B cell (primary cell): ENCODE measurements at regions not wholly inside any gene's neighbourhood (a gene's known extent, or its start where the extent isn't known, plus 50 kb on each side); places are given as distances from the start of the nearest gene placed in this dataset.

Experiments used
- ATAC-seq: fragments of 200-7000 bp; cut with Tn5 transposase; one replicate; pipeline ENCODE4 v1.10.0; 2021; ENCODE audit warnings: low read depth, mild to moderate bottlenecking, moderate number of reproducible peaks, moderate library complexity
- CTCF ChIA-PET: fragments of 350-600 bp; sonication (Branson Sonifier 250); formaldehyde crosslinking; loops from one replicate; lab custom pipeline; 2021; ENCODE audit warnings: antibody characterized with exemption, inconsistent platforms; lab: Charles Lee
- POLR2A ChIA-PET: fragments of 350-600 bp; sonication (Branson Sonifier 250); formaldehyde crosslinking; loops from one replicate; lab custom pipeline; 2021; ENCODE audit warnings: antibody characterized with exemption; lab: Charles Lee
- DNase-seq: peaks from one replicate; pipeline ENCODE4 v3.0.0; 2013
- H2AFZ ChIP-seq: 2 replicates; pipeline ENCODE4 v1.6.1; 2012; ENCODE audit warnings: mild to moderate bottlenecking, low read depth, low read length; ENCODE audit not compliant: insufficient read depth, poor library complexity, severe bottlenecking
- H3K27ac ChIP-seq, 2 donors: 1 replicate in 1 of 2; 2 replicates in 1 of 2; pipeline ENCODE4 v1.5.1; 2012 to 2013; ENCODE audit warnings: low read length in 2 of 2, mild to moderate bottlenecking in 2 of 2, moderate library complexity in 1 of 2
- H3K27me3 ChIP-seq, 4 experiments: fragments of 200-600 bp in 1 of 4; sonication (generic) in 1 of 4; replicated peaks in 1 of 4; 1 replicate in 2 of 4; 2 replicates in 2 of 4; pipeline versions ENCODE4 v1.6.1 to v1.7.0; 2013 to 2016; ENCODE audit warnings: low read length in 3 of 4, mild to moderate bottlenecking in 2 of 4, mixed read lengths in 1 of 4, moderate library complexity in 1 of 4; ENCODE audit not compliant: insufficient read depth in 4 of 4, control insufficient read depth in 3 of 4; ENCODE audit errors: control extremely low read depth in 1 of 4
- H3K36me3 ChIP-seq, 2 experiments: replicated peaks in 1 of 2; 1 replicate in 1 of 2; 2 replicates in 1 of 2; pipeline versions ENCODE4 v1.6.1 to v1.7.1; 2013; ENCODE audit warnings: low read length in 1 of 2; ENCODE audit not compliant: insufficient read depth in 2 of 2, control insufficient read depth in 1 of 2; ENCODE audit errors: control extremely low read depth in 1 of 2, extremely low read depth in 1 of 2
- H3K4me1 ChIP-seq, 2 donors: fragments of 200-600 bp in 1 of 2; sonication (generic) in 1 of 2; 1 replicate in 1 of 2; 2 replicates in 1 of 2; pipeline versions ENCODE4 v1.5.1 to v1.6.1; 2013 to 2017; ENCODE audit warnings: low read length in 2 of 2; ENCODE audit not compliant: control insufficient read depth in 2 of 2, insufficient read depth in 2 of 2
- H3K4me2 ChIP-seq: replicated peaks from 2 replicates; pipeline ENCODE3; 2012; ENCODE audit warnings: mild to moderate bottlenecking, low read depth, low read length; ENCODE audit not compliant: poor library complexity, severe bottlenecking
- H3K4me3 ChIP-seq, 5 experiments: fragments of 200-600 bp in 1 of 5; sonication (generic) in 1 of 5; 1 replicate in 3 of 5; 2 replicates in 2 of 5; pipeline versions ENCODE4 v1.5.1 to v1.7.0; 2011 to 2016; ENCODE audit warnings: low read length in 4 of 5, mild to moderate bottlenecking in 4 of 5, low read depth in 2 of 5, control low read depth in 1 of 5, moderate library complexity in 1 of 5; ENCODE audit not compliant: insufficient read depth in 1 of 5; ENCODE audit errors: control extremely low read depth in 1 of 5, extremely low read depth in 1 of 5
- H3K79me2 ChIP-seq: fragments of 200-600 bp; sonication (generic); one replicate; pipeline ENCODE4 v1.6.0; 2016; ENCODE audit warnings: low read length; ENCODE audit not compliant: control insufficient read depth, insufficient read depth
- H3K9ac ChIP-seq: fragments of 200-600 bp; sonication (generic); 2 replicates; pipeline ENCODE4 v1.6.1; 2017; ENCODE audit warnings: mild to moderate bottlenecking, low read length, moderate library complexity
- H3K9me3 ChIP-seq, 3 donors: one replicate each; pipeline versions ENCODE4 v1.6.1 to v1.7.1; 2013; ENCODE audit warnings: low read length in 2 of 3; ENCODE audit not compliant: control insufficient read depth in 2 of 3, insufficient read depth in 1 of 3; ENCODE audit errors: control extremely low read depth in 1 of 3
- H4K20me1 ChIP-seq: 2 replicates; pipeline ENCODE4 v1.6.0; 2012; ENCODE audit warnings: mild to moderate bottlenecking, low read length; ENCODE audit not compliant: insufficient read depth, control insufficient read depth, poor library complexity, severe bottlenecking
- H3K27ac Mint-ChIP-seq: one replicate; pipeline ENCODE4 v1.8.0; 2021; ENCODE audit warnings: mixed read lengths
- H3K27me3 Mint-ChIP-seq: one replicate; pipeline ENCODE4 v1.8.0; 2021; ENCODE audit warnings: mixed read lengths
- H3K4me1 Mint-ChIP-seq: one replicate; pipeline ENCODE4 v1.8.0; 2021; ENCODE audit warnings: mixed read lengths
- H3K4me3 Mint-ChIP-seq: one replicate; pipeline ENCODE4 v1.8.0; 2021; ENCODE audit warnings: mixed read lengths
- H3K9me3 Mint-ChIP-seq: one replicate; pipeline ENCODE4 v1.8.0; 2022; ENCODE audit warnings: mixed read lengths; ENCODE audit not compliant: insufficient read depth
- CTCF ChIP-seq: fragments of 200-600 bp; IDR thresholded peaks from one replicate; pipeline ENCODE4 v1.8.0; 2022; ENCODE audit warnings: antibody characterized with exemption, mild to moderate bottlenecking
- EZH2 ChIP-seq: IDR thresholded peaks from 2 replicates; pipeline ENCODE4 v1.6.1; 2012; ENCODE audit warnings: borderline replicate concordance, low read depth, mild to moderate bottlenecking, moderate library complexity, low read length; ENCODE audit not compliant: insufficient read depth, poor library complexity, severe bottlenecking
- WGBS: methylation state at CpG from one replicate; pipeline ENCODE4 v1.1.5; 2013; ENCODE audit warnings: missing lambda C conversion rate; ENCODE audit not compliant: insufficient coverage; 5-methylcytosine and 5-hydroxymethylcytosine counted together
- intact Hi-C: fragments of 100-400 bp; cut with micrococcal nuclease; formaldehyde crosslinking; loops from one replicate; pipeline ENCODE4 v1.10.0; 2022

- DNase-seq (no peak), ATAC-seq (no peak)
- no peaks in the 10 kb centered on the region for H3K4me1 Mint-ChIP-seq
- no peaks in the 10 kb centered on the region for H4K20me1 ChIP-seq
- H3K9me3 ChIP-seq: no peaks in the 10 kb centered on the region
- H3K36me3 ChIP-seq: no peaks in the 10 kb centered on the region
- no peak for TF ChIP-seq EZH2
- TF ChIP-seq CTCF: no peak
- intact Hi-C loops: no loop called here
- H3K27me3 Mint-ChIP-seq: peaks cover 32% of the 10 kb centered on the region
- H3K27ac ChIP-seq: no peak overlapping the region
- H3K27me3 ChIP-seq: peaks cover 0 to 6% (median 4%) of the 10 kb centered on the region in 4 experiments
- WGBS: 90% methylated on average over 2 of the region's 3 CpGs
- H3K9me3 Mint-ChIP-seq: no peaks in the 10 kb centered on the region
- no peaks in the 10 kb centered on the region for H3K4me1 ChIP-seq
- H3K4me2 ChIP-seq: no peak overlapping the region
- ChIA-PET POLR2A (no interaction called here), CTCF (no interaction called here)
- H3K4me3 Mint-ChIP-seq: no peak overlapping the region
- H3K4me3 ChIP-seq: no peak overlapping the region
- no peak overlapping the region for H3K27ac Mint-ChIP-seq
- H3K9ac ChIP-seq: no peak overlapping the region
- H3K79me2 ChIP-seq: no peaks in the 10 kb centered on the region
- no peak overlapping the region for H2AFZ ChIP-seq
These were observed 165.9 kb upstream of the MYO3A start for GRCh38 chr10:25768167-25768566.

- TF ChIP-seq CTCF (no peak), EZH2 (no peak)
- ChIA-PET POLR2A (no interaction called here), CTCF (no interaction called here)
- Histone ChIP-seq H4K20me1 (no peaks in the 10 kb centered on the region), H3K9ac (no peak overlapping the region), H3K4me2 (no peak overlapping the region), H2AFZ (no peak overlapping the region), H3K9me3 (peaks cover 0 to 3% (median 0%) of the 10 kb centered on the region in 3 donors), H3K4me3 (no peak overlapping the region), H3K27me3 (no peaks in the 10 kb centered on the region), H3K36me3 (no peaks in the 10 kb centered on the region), H3K4me1 (no peaks in the 10 kb centered on the region), H3K27ac (no peak overlapping the region), H3K79me2 (no peaks in the 10 kb centered on the region)
- no peak overlapping the region for H3K4me3 Mint-ChIP-seq
- H3K27me3 Mint-ChIP-seq: peaks cover 10% of the 10 kb centered on the region
- DNase-seq (no peak), ATAC-seq (no peak)
- WGBS: 86% methylated on average over 3 of the region's 5 CpGs
- H3K9me3 Mint-ChIP-seq: no peaks in the 10 kb centered on the region
- H3K4me1 Mint-ChIP-seq: no peaks in the 10 kb centered on the region
- intact Hi-C loops: no loop called here
- no peak overlapping the region for H3K27ac Mint-ChIP-seq
These were observed 155.4 kb upstream of the MYO3A start for GRCh38 chr10:25778646-25779045.
